ENCODE measurements at regions not wholly inside any gene's neighbourhood (a gene's known extent, or its start where the extent isn't known, plus 50 kb on each side); places are given as distances from the start of the nearest gene placed in this dataset.

GRCh38 chr10:131824371-131825149 is 76.2 kb upstream of the PPP2R2D start:
- intact Hi-C loops (cut with micrococcal nuclease) = no loop called here
- 50% methylated on average over 24 of the region's 24 CpGs for WGBS (ENCODE audit: insufficient coverage)
- H3K4me1 ChIP-seq (ENCODE audit: control insufficient read depth, insufficient read depth, low read length) = no peaks in the 10 kb centered on the region
- peak in 1 of 3 donors; percentile 31 for ATAC-seq
- H3K36me3 ChIP-seq (ENCODE audit: control insufficient read depth, insufficient read depth, low read length) = no peaks in the 10 kb centered on the region
- no peaks in the 10 kb centered on the region for H3K9me3 Mint-ChIP-seq
- no peak overlapping the region for H3K27ac ChIP-seq (ENCODE audit: low read length)
- no peak overlapping the region for H3K4me3 Mint-ChIP-seq
- H3K9me3 ChIP-seq (ENCODE audit: control insufficient read depth, insufficient read depth, low read length) = no peaks in the 10 kb centered on the region
- H3K4me3 ChIP-seq (ENCODE audit: low read length) = no peak overlapping the region
- no peaks in the 10 kb centered on the region for H3K27me3 ChIP-seq (ENCODE audit: control insufficient read depth, insufficient read depth, low read length)
- H3K27me3 Mint-ChIP-seq (ENCODE audit: low read depth in 2 of 2) = peaks cover 0 to 3% of the 10 kb centered on the region in 2 donors
- no peaks in the 10 kb centered on the region for H3K4me1 Mint-ChIP-seq
- TF ChIP-seq, protein P1, sequence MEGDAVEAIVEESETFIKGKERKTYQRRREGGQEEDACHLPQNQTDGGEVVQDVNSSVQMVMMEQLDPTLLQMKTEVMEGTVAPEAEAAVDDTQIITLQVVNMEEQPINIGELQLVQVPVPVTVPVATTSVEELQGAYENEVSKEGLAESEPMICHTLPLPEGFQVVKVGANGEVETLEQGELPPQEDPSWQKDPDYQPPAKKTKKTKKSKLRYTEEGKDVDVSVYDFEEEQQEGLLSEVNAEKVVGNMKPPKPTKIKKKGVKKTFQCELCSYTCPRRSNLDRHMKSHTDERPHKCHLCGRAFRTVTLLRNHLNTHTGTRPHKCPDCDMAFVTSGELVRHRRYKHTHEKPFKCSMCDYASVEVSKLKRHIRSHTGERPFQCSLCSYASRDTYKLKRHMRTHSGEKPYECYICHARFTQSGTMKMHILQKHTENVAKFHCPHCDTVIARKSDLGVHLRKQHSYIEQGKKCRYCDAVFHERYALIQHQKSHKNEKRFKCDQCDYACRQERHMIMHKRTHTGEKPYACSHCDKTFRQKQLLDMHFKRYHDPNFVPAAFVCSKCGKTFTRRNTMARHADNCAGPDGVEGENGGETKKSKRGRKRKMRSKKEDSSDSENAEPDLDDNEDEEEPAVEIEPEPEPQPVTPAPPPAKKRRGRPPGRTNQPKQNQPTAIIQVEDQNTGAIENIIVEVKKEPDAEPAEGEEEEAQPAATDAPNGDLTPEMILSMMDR (IDR thresholded peaks at IDR 0.05) = no peak
- no peaks in the 10 kb centered on the region for H3K36me3 Mint-ChIP-seq
- H3K27ac Mint-ChIP-seq = no peak overlapping the region
- DNase-seq = no peak

- H3K4me1 Mint-ChIP-seq = no peaks in the 10 kb centered on the region
- H3K27me3 Mint-ChIP-seq (ENCODE audit: low read depth in 2 of 2) = peaks cover 0 to 3% of the 10 kb centered on the region in 2 donors
- no peaks in the 10 kb centered on the region for H3K9me3 Mint-ChIP-seq
- no peak overlapping the region for H3K27ac Mint-ChIP-seq
- no peak for ATAC-seq
- no peak overlapping the region for H3K4me3 Mint-ChIP-seq
- Histone ChIP-seq H3K27me3 (ENCODE audit: control insufficient read depth, insufficient read depth, low read length) (no peaks in the 10 kb centered on the region), H3K4me3 (ENCODE audit: low read length) (no peak overlapping the region), H3K9me3 (ENCODE audit: control insufficient read depth, insufficient read depth, low read length) (no peaks in the 10 kb centered on the region), H3K36me3 (ENCODE audit: control insufficient read depth, insufficient read depth, low read length) (no peaks in the 10 kb centered on the region), H3K4me1 (ENCODE audit: control insufficient read depth, insufficient read depth, low read length) (no peaks in the 10 kb centered on the region), H3K27ac (ENCODE audit: low read length) (no peak overlapping the region)
- no peak for DNase-seq
- 67% methylated on average over 15 of the region's 15 CpGs for WGBS (ENCODE audit: insufficient coverage)
- intact Hi-C loops (cut with micrococcal nuclease) = no loop called here
- no peaks in the 10 kb centered on the region for H3K36me3 Mint-ChIP-seq
- TF ChIP-seq, protein P1 (IDR thresholded peaks at IDR 0.05) = no peak
Observed at GRCh38 chr10:131825150-131825848, 75.5 kb upstream of the PPP2R2D start.

DNA sequence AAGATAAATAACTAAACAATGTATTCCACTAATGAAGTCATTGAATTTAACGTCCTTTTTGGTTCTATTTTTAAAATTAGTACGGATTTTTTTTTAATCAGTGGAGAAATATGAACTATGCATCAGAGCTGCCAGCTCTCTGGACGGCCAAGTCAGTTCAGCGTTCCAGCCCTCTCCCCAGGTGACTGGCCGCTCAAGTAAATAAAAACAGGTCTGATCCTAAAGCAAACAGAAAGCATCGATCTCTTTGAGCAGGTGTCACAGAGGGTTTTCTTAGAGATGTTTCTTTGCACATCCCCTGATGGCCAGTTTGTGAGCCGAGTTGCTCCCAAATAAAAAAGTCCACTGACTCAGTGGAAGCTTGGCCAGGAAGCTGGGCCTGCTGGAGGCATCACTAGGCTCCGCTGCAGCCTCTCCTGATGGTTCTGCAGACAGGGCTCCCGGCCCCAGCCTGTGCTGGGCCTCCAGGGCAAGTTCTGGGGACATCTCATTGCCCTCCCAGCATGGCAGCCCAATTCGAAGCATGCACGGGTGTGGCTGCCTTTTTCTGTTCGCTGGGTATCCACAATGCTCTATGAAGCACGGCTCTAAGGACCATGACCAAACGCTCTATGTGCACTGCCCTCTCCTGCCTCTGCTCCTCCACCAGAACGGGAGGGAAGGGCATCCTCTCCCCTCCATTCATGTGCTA is 74.7 kb upstream of the PPP2R2D start:
- Mint-ChIP-seq H3K36me3 (no peaks in the 10 kb centered on the region), H3K4me3 (no peak overlapping the region), H3K9me3 (no peaks in the 10 kb centered on the region), H3K27me3 (ENCODE audit: low read depth in 2 of 2) (peaks cover 0 to 3% of the 10 kb centered on the region in 2 donors), H3K4me1 (no peaks in the 10 kb centered on the region), H3K27ac (no peak overlapping the region)
- H3K36me3 ChIP-seq (ENCODE audit: control insufficient read depth, insufficient read depth, low read length) = no peaks in the 10 kb centered on the region
- no peak for DNase-seq
- H3K4me3 ChIP-seq (ENCODE audit: low read length) = no peak overlapping the region
- H3K27ac ChIP-seq (ENCODE audit: low read length) = no peak overlapping the region
- no peaks in the 10 kb centered on the region for H3K4me1 ChIP-seq (ENCODE audit: control insufficient read depth, insufficient read depth, low read length)
- no peak for ATAC-seq
- no peaks in the 10 kb centered on the region for H3K9me3 ChIP-seq (ENCODE audit: control insufficient read depth, insufficient read depth, low read length)
- intact Hi-C loops (cut with micrococcal nuclease) = no loop called here
- H3K27me3 ChIP-seq (ENCODE audit: control insufficient read depth, insufficient read depth, low read length) = no peaks in the 10 kb centered on the region
- 82% methylated on average over 15 of the region's 15 CpGs for WGBS (ENCODE audit: insufficient coverage)
- TF ChIP-seq, protein P1 (IDR thresholded peaks at IDR 0.05) = no peak

Data from natural killer cell (primary cell).